Uterus (tissue), 2 donors: ENCODE measurements at regions not wholly inside any gene's neighbourhood (a gene's known extent, or its start where the extent isn't known, plus 50 kb on each side); places are given as distances from the start of the nearest gene placed in this dataset.

Source experiments
- CTCF ChIP-seq, 4 experiments: fragments of 200-600 bp in 2 of 4; fragments of 450-650 bp in 2 of 4; sonication (generic) in 2 of 4; IDR thresholded peaks; one replicate each; pipeline ENCODE4 v1.5.1; 2016 to 2019; ENCODE audit warnings: antibody characterized with exemption in 4 of 4, mild to moderate bottlenecking in 2 of 4, moderate library complexity in 1 of 4
- POLR2A ChIP-seq, 2 donors: fragments of 450-650 bp; IDR thresholded peaks; one replicate each; pipeline ENCODE4 v1.6.1; 2016; ENCODE audit warnings: antibody characterized with exemption in 2 of 2, mild to moderate bottlenecking in 1 of 2, moderate library complexity in 1 of 2

GRCh38 chr22:44575381-44576268 lies 77.6 kb upstream of the RTL6 start:
- no peak for TF ChIP-seq CTCF (IDR thresholded peaks at IDR 0.05)
- TF ChIP-seq POLR2A (IDR thresholded peaks at IDR 0.05): no peak
